ENCODE measurements at regions not wholly inside any gene's neighbourhood (a gene's known extent, or its start where the extent isn't known, plus 50 kb on each side); places are given as distances from the start of the nearest gene placed in this dataset.

DNA sequence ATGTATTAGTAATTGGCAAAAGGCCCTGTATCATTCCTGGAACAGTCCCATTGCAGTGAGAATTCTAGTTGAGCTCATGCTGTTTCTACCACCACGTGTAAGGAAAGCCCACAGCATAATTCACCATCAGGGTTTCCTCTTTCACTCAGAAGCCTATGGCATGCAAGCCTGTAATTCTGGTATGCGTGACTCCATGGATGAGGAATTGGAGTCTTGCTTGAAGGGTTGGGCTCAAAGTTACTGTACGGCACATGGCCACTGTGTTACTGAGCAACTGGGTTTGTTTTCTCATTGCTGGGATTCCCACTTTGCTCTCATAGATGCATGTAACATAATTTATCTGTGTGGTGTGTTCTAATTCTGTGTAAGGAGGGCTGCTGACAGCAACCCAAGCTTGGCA lies 132.3 kb upstream of the NR3C2 start:
- TF ChIP-seq, protein P1, sequence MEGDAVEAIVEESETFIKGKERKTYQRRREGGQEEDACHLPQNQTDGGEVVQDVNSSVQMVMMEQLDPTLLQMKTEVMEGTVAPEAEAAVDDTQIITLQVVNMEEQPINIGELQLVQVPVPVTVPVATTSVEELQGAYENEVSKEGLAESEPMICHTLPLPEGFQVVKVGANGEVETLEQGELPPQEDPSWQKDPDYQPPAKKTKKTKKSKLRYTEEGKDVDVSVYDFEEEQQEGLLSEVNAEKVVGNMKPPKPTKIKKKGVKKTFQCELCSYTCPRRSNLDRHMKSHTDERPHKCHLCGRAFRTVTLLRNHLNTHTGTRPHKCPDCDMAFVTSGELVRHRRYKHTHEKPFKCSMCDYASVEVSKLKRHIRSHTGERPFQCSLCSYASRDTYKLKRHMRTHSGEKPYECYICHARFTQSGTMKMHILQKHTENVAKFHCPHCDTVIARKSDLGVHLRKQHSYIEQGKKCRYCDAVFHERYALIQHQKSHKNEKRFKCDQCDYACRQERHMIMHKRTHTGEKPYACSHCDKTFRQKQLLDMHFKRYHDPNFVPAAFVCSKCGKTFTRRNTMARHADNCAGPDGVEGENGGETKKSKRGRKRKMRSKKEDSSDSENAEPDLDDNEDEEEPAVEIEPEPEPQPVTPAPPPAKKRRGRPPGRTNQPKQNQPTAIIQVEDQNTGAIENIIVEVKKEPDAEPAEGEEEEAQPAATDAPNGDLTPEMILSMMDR (IDR thresholded peaks at IDR 0.05): no peak

DNA sequence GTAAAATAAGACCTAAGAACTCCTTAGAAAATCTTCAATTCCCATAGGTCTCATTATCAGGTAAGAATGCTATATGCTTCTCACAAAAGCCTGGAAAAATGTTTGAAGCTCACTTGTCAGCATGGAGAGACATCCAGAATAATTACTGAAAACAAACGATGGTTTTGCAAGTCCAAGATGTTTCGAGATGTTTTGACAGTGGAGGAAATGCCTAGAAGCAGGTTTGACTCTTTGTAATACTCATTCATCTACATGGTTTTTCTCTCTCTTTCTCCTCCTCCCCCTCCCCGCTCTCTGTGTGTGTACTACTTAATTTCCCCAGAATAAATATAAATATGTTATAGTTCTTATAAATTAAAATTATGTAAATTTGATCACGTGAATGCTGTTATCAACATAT lies 131.9 kb upstream of the NR3C2 start:
- TF ChIP-seq, protein P1 (IDR thresholded peaks at IDR 0.05): no peak

GRCh38 chr4:148573296-148573695 lies 131.1 kb upstream of the NR3C2 start:
- TF ChIP-seq, protein P1 (IDR thresholded peaks at IDR 0.05): no peak

- TF ChIP-seq, protein P1 (IDR thresholded peaks at IDR 0.05): no peak
These were observed 123.6 kb upstream of the NR3C2 start for GRCh38 chr4:148565801-148566200.

GRCh38 chr4:148563684-148564083 lies 121.5 kb upstream of the NR3C2 start:
- TF ChIP-seq, protein P1 (IDR thresholded peaks at IDR 0.05): no peak

- TF ChIP-seq, protein P1 (IDR thresholded peaks at IDR 0.05): no peak
These were observed 119.3 kb upstream of the NR3C2 start for GRCh38 chr4:148561467-148561866.

GRCh38 chr4:148557793-148558192 lies 115.6 kb upstream of the NR3C2 start:
- TF ChIP-seq, protein P1 (IDR thresholded peaks at IDR 0.05): no peak

DNA sequence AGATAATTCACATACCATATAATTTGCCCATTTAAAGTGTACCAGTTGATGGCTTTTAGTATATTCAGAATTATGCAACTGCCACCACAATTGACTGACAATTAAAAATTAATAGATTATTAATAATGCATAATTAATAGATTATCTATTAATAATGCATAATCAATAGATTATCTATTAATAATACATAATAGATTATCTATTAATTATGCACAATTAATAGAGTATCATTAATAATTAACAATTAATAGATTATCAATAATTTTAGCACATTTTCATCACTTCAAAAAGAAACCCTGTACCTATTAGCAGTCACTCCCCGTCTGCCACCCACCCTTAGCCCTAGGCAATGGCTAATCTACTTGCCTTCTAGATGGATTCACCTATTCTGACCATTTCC lies 108.6 kb upstream of the NR3C2 start:
- TF ChIP-seq, protein P1 (IDR thresholded peaks at IDR 0.05): no peak

Measured in LNCAP (cell line).